ENCODE measurements at regions not wholly inside any gene's neighbourhood (a gene's known extent, or its start where the extent isn't known, plus 50 kb on each side); places are given as distances from the start of the nearest gene placed in this dataset.

GRCh38 chr2:172375251-172375650, 52.1 kb upstream of the ITGA6 start:
- H3K36me3 ChIP-seq (ENCODE audit: insufficient read depth): no peaks in the 10 kb centered on the region
- WGBS: 53% methylated on average over 2 of the region's 2 CpGs
- no peak overlapping the region for H3K27ac ChIP-seq (ENCODE audit: low read depth)
- no peaks in the 10 kb centered on the region for H3K4me1 ChIP-seq (ENCODE audit: insufficient read depth)
- DNase-seq (ENCODE audit: extremely low spot score): no peak
- H3K4me3 ChIP-seq (ENCODE audit: low read depth, low read length): no peak overlapping the region

DNA sequence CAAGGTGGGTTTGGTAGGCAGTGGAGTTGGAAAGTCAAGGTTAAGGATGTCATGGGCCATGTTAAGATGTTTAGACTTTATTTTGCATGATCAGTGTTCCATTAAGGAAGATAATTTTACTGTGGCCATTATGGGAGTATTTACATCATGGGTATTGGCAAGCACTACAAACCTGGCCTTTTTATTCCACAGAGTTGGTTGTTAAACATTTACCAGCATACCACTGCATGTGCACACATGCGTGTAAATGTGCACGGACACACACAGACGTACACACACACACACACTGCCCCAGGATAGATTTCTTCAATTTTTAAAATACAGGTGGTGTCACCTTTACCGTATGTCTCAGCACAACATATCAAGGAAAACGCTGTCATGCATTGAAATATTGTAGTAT, 51.4 kb upstream of the ITGA6 start:
- no peaks in the 10 kb centered on the region for H3K4me1 ChIP-seq (ENCODE audit: insufficient read depth)
- no peak overlapping the region for H3K27ac ChIP-seq (ENCODE audit: low read depth)
- 74% methylated on average over 5 of the region's 5 CpGs for WGBS
- H3K36me3 ChIP-seq (ENCODE audit: insufficient read depth): no peaks in the 10 kb centered on the region
- DNase-seq (ENCODE audit: extremely low spot score): no peak
- H3K4me3 ChIP-seq (ENCODE audit: low read depth, low read length): no peak overlapping the region

DNA sequence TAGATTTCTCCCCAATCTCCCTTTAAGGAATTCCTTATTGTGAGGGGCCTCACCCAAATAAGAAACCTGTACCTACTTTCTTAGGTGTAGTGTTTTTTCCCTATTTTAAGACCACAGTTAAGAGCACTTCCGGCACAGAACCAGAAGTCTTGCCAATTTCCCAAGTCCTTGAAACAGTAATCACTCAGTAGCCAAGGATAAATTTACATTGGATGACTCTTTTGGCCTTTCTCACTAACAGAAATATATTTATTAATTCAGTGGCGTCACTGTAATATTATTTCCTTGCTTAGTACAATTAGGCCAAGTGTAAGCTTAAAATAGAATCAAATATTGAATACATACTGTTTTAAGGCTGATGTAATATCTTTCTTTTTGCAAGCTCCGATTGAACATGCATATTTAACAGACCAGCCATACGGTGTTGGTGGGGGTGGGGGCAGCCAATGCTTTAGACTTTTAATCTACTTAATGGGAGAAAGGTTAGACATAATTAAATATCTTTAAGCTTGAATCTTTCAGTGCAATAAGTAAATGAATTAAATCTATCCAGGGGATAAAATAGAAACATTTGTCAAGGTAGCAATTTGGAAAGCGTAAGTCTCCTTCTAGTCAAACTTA, 50.8 kb upstream of the ITGA6 start:
- no peaks in the 10 kb centered on the region for H3K4me1 ChIP-seq (ENCODE audit: insufficient read depth)
- H3K36me3 ChIP-seq (ENCODE audit: insufficient read depth): no peaks in the 10 kb centered on the region
- H3K4me3 ChIP-seq (ENCODE audit: low read depth, low read length): no peak overlapping the region
- H3K27ac ChIP-seq (ENCODE audit: low read depth): no peak overlapping the region
- WGBS: 74% methylated on average over 5 of the region's 5 CpGs
- no peak for DNase-seq (ENCODE audit: extremely low spot score)

DNA sequence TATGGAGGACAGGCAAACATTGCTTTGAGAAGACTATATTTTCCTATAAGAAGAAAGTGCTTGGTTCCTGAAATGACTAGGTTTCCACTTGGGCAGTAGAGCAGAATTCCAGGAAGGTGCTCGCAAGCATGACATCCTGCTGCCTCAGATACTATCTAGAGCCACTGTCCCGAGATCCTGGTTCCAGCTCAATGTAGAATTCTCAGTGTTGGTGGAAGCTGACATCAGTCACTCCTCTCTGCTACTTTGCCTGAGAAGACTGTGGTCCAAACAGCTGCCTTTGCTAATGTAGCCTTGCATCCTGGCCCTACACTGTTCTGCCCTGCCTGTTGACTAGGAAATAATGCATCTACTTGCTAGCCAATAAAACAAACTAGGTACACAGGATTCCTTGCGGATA, 50.0 kb upstream of the ITGA6 start:
- H3K27ac ChIP-seq (ENCODE audit: low read depth): no peak overlapping the region
- H3K36me3 ChIP-seq (ENCODE audit: insufficient read depth): no peaks in the 10 kb centered on the region
- 85% methylated on average over 3 of the region's 3 CpGs for WGBS
- no peak for DNase-seq (ENCODE audit: extremely low spot score)
- H3K4me1 ChIP-seq (ENCODE audit: insufficient read depth): no peaks in the 10 kb centered on the region
- H3K4me3 ChIP-seq (ENCODE audit: low read depth, low read length): no peak overlapping the region
